ENCODE measurements at regions not wholly inside any gene's neighbourhood (a gene's known extent, or its start where the extent isn't known, plus 50 kb on each side); places are given as distances from the start of the nearest gene placed in this dataset.

- no peaks in the 10 kb centered on the region for H3K4me1 ChIP-seq (ENCODE audit: control insufficient read depth, insufficient read depth, low read length, poor library complexity, severe bottlenecking)
- H3K27ac ChIP-seq (ENCODE audit: insufficient read depth, low read length, poor library complexity, severe bottlenecking): no peak overlapping the region
- H3K27me3 ChIP-seq (replicated peaks; ENCODE audit: control insufficient read depth, insufficient read depth, low read length, poor library complexity, severe bottlenecking): no peaks in the 10 kb centered on the region
- DNase-seq: no peak
- H3K9me3 ChIP-seq (ENCODE audit: control insufficient read depth, low read length): no peaks in the 10 kb centered on the region
- no peaks in the 10 kb centered on the region for H3K36me3 ChIP-seq (ENCODE audit: control insufficient read depth, insufficient read depth, low read length)
- no peak overlapping the region for H3K4me3 ChIP-seq (ENCODE audit: insufficient read depth, low read depth, low read length, poor library complexity, severe bottlenecking)
Observed at GRCh38 chr16:6192984-6193383, 1095.4 kb upstream of the EEF2KMT start.

- no peaks in the 10 kb centered on the region for H3K36me3 ChIP-seq (ENCODE audit: control insufficient read depth, insufficient read depth, low read length)
- no peak overlapping the region for H3K4me3 ChIP-seq (ENCODE audit: insufficient read depth, low read depth, low read length, poor library complexity, severe bottlenecking)
Observed at GRCh38 chr16:6192532-6192931, 1094.9 kb upstream of the EEF2KMT start.

GRCh38 chr16:6190776-6191175 lies 1093.2 kb upstream of the EEF2KMT start:
- H3K9me3 ChIP-seq (ENCODE audit: control insufficient read depth, low read length): no peaks in the 10 kb centered on the region
- no peaks in the 10 kb centered on the region for H3K4me1 ChIP-seq (ENCODE audit: control insufficient read depth, insufficient read depth, low read length, poor library complexity, severe bottlenecking)
- no peaks in the 10 kb centered on the region for H3K27me3 ChIP-seq (replicated peaks; ENCODE audit: control insufficient read depth, insufficient read depth, low read length, poor library complexity, severe bottlenecking)
- DNase-seq: no peak
- no peaks in the 10 kb centered on the region for H3K36me3 ChIP-seq (ENCODE audit: control insufficient read depth, insufficient read depth, low read length)
- H3K4me3 ChIP-seq (ENCODE audit: insufficient read depth, low read depth, low read length, poor library complexity, severe bottlenecking): no peak overlapping the region
- H3K27ac ChIP-seq (ENCODE audit: insufficient read depth, low read length, poor library complexity, severe bottlenecking): no peak overlapping the region

More at GRCh38 chr16:6192532-6192931, 1094.9 kb upstream of the EEF2KMT start:
- no peak overlapping the region for H3K27ac ChIP-seq (ENCODE audit: insufficient read depth, low read length, poor library complexity, severe bottlenecking)
- no peak for DNase-seq
- no peaks in the 10 kb centered on the region for H3K9me3 ChIP-seq (ENCODE audit: control insufficient read depth, low read length)
- no peaks in the 10 kb centered on the region for H3K4me1 ChIP-seq (ENCODE audit: control insufficient read depth, insufficient read depth, low read length, poor library complexity, severe bottlenecking)
- no peaks in the 10 kb centered on the region for H3K27me3 ChIP-seq (replicated peaks; ENCODE audit: control insufficient read depth, insufficient read depth, low read length, poor library complexity, severe bottlenecking)

GRCh38 chr16:6189216-6189615 lies 1091.6 kb upstream of the EEF2KMT start:
- H3K4me3 ChIP-seq (ENCODE audit: insufficient read depth, low read depth, low read length, poor library complexity, severe bottlenecking): no peak overlapping the region
- H3K27ac ChIP-seq (ENCODE audit: insufficient read depth, low read length, poor library complexity, severe bottlenecking): no peak overlapping the region
- no peaks in the 10 kb centered on the region for H3K36me3 ChIP-seq (ENCODE audit: control insufficient read depth, insufficient read depth, low read length)
- H3K9me3 ChIP-seq (ENCODE audit: control insufficient read depth, low read length): no peaks in the 10 kb centered on the region
- no peaks in the 10 kb centered on the region for H3K4me1 ChIP-seq (ENCODE audit: control insufficient read depth, insufficient read depth, low read length, poor library complexity, severe bottlenecking)
- H3K27me3 ChIP-seq (replicated peaks; ENCODE audit: control insufficient read depth, insufficient read depth, low read length, poor library complexity, severe bottlenecking): no peaks in the 10 kb centered on the region
- DNase-seq: no peak

GRCh38 chr16:6177616-6178180 lies 1080.1 kb upstream of the EEF2KMT start:
- no peaks in the 10 kb centered on the region for H3K4me1 ChIP-seq (ENCODE audit: control insufficient read depth, insufficient read depth, low read length, poor library complexity, severe bottlenecking)

GRCh38 chr16:6170022-6170421 lies 1072.4 kb upstream of the EEF2KMT start:
- Histone ChIP-seq H3K4me1 (ENCODE audit: control insufficient read depth, insufficient read depth, low read length, poor library complexity, severe bottlenecking) (no peaks in the 10 kb centered on the region), H3K27me3 (replicated peaks; ENCODE audit: control insufficient read depth, insufficient read depth, low read length, poor library complexity, severe bottlenecking) (no peaks in the 10 kb centered on the region), H3K36me3 (ENCODE audit: control insufficient read depth, insufficient read depth, low read length) (no peaks in the 10 kb centered on the region)

More at GRCh38 chr16:6177616-6178180, 1080.1 kb upstream of the EEF2KMT start:
- Histone ChIP-seq H3K9me3 (ENCODE audit: control insufficient read depth, low read length) (no peaks in the 10 kb centered on the region), H3K36me3 (ENCODE audit: control insufficient read depth, insufficient read depth, low read length) (no peaks in the 10 kb centered on the region), H3K4me3 (ENCODE audit: insufficient read depth, low read depth, low read length, poor library complexity, severe bottlenecking) (no peak overlapping the region), H3K27me3 (replicated peaks; ENCODE audit: control insufficient read depth, insufficient read depth, low read length, poor library complexity, severe bottlenecking) (no peaks in the 10 kb centered on the region), H3K27ac (ENCODE audit: insufficient read depth, low read length, poor library complexity, severe bottlenecking) (no peak overlapping the region)
- DNase-seq: no peak

GRCh38 chr16:6165330-6165979 lies 1067.9 kb upstream of the EEF2KMT start:
- Histone ChIP-seq H3K27ac (ENCODE audit: insufficient read depth, low read length, poor library complexity, severe bottlenecking) (no peak overlapping the region), H3K9me3 (ENCODE audit: control insufficient read depth, low read length) (no peaks in the 10 kb centered on the region), H3K4me1 (ENCODE audit: control insufficient read depth, insufficient read depth, low read length, poor library complexity, severe bottlenecking) (no peaks in the 10 kb centered on the region), H3K36me3 (ENCODE audit: control insufficient read depth, insufficient read depth, low read length) (no peaks in the 10 kb centered on the region), H3K27me3 (replicated peaks; ENCODE audit: control insufficient read depth, insufficient read depth, low read length, poor library complexity, severe bottlenecking) (no peaks in the 10 kb centered on the region), H3K4me3 (ENCODE audit: insufficient read depth, low read depth, low read length, poor library complexity, severe bottlenecking) (no peak overlapping the region)
- DNase-seq: no peak

More at GRCh38 chr16:6170022-6170421, 1072.4 kb upstream of the EEF2KMT start:
- H3K9me3 ChIP-seq (ENCODE audit: control insufficient read depth, low read length): no peaks in the 10 kb centered on the region
- H3K27ac ChIP-seq (ENCODE audit: insufficient read depth, low read length, poor library complexity, severe bottlenecking): no peak overlapping the region
- H3K4me3 ChIP-seq (ENCODE audit: insufficient read depth, low read depth, low read length, poor library complexity, severe bottlenecking): no peak overlapping the region
- no peak for DNase-seq

- Histone ChIP-seq H3K4me3 (ENCODE audit: insufficient read depth, low read depth, low read length, poor library complexity, severe bottlenecking) (no peak overlapping the region), H3K4me1 (ENCODE audit: control insufficient read depth, insufficient read depth, low read length, poor library complexity, severe bottlenecking) (no peaks in the 10 kb centered on the region), H3K27me3 (replicated peaks; ENCODE audit: control insufficient read depth, insufficient read depth, low read length, poor library complexity, severe bottlenecking) (no peaks in the 10 kb centered on the region), H3K9me3 (ENCODE audit: control insufficient read depth, low read length) (no peaks in the 10 kb centered on the region), H3K36me3 (ENCODE audit: control insufficient read depth, insufficient read depth, low read length) (no peaks in the 10 kb centered on the region), H3K27ac (ENCODE audit: insufficient read depth, low read length, poor library complexity, severe bottlenecking) (no peak overlapping the region)
- DNase-seq: no peak
Observed at GRCh38 chr16:6160871-6161270, 1063.3 kb upstream of the EEF2KMT start.

GRCh38 chr16:6160303-6160702 lies 1062.7 kb upstream of the EEF2KMT start:
- no peaks in the 10 kb centered on the region for H3K36me3 ChIP-seq (ENCODE audit: control insufficient read depth, insufficient read depth, low read length)
- no peaks in the 10 kb centered on the region for H3K27me3 ChIP-seq (replicated peaks; ENCODE audit: control insufficient read depth, insufficient read depth, low read length, poor library complexity, severe bottlenecking)

GRCh38 chr16:6157806-6158205 lies 1060.2 kb upstream of the EEF2KMT start:
- no peak for DNase-seq
- H3K4me1 ChIP-seq (ENCODE audit: control insufficient read depth, insufficient read depth, low read length, poor library complexity, severe bottlenecking): no peaks in the 10 kb centered on the region
- H3K27ac ChIP-seq (ENCODE audit: insufficient read depth, low read length, poor library complexity, severe bottlenecking): no peak overlapping the region
- H3K36me3 ChIP-seq (ENCODE audit: control insufficient read depth, insufficient read depth, low read length): no peaks in the 10 kb centered on the region
- H3K4me3 ChIP-seq (ENCODE audit: insufficient read depth, low read depth, low read length, poor library complexity, severe bottlenecking): no peak overlapping the region
- H3K9me3 ChIP-seq (ENCODE audit: control insufficient read depth, low read length): no peaks in the 10 kb centered on the region
- H3K27me3 ChIP-seq (replicated peaks; ENCODE audit: control insufficient read depth, insufficient read depth, low read length, poor library complexity, severe bottlenecking): no peaks in the 10 kb centered on the region

More at GRCh38 chr16:6160303-6160702, 1062.7 kb upstream of the EEF2KMT start:
- no peak overlapping the region for H3K4me3 ChIP-seq (ENCODE audit: insufficient read depth, low read depth, low read length, poor library complexity, severe bottlenecking)
- no peaks in the 10 kb centered on the region for H3K9me3 ChIP-seq (ENCODE audit: control insufficient read depth, low read length)
- no peaks in the 10 kb centered on the region for H3K4me1 ChIP-seq (ENCODE audit: control insufficient read depth, insufficient read depth, low read length, poor library complexity, severe bottlenecking)
- no peak for DNase-seq
- H3K27ac ChIP-seq (ENCODE audit: insufficient read depth, low read length, poor library complexity, severe bottlenecking): no peak overlapping the region

Data from effector memory CD4-positive, alpha-beta T cell (primary cell).